NCI-H510A treated with DMSO at 0.1 percent for 48 hours (cell line): ENCODE measurements at regions not wholly inside any gene's neighbourhood (a gene's known extent, or its start where the extent isn't known, plus 50 kb on each side); places are given as distances from the start of the nearest gene placed in this dataset.

Source experiments
- DNase-seq: peaks from one replicate; lab custom pipeline; 2025; lab: John Stamatoyannopoulos, UW

- no peak for DNase-seq
Measured at GRCh38 chr14:71675126-71675899, 256.9 kb upstream of the RGS6 start.

GRCh38 chr14:71675900-71676287 is 256.3 kb upstream of the RGS6 start:
- no peak for DNase-seq

GRCh38 chr14:71680736-71681387 is 251.4 kb upstream of the RGS6 start:
- DNase-seq: no peak

- DNase-seq: no peak
Measured at GRCh38 chr14:71682337-71682736, 249.9 kb upstream of the RGS6 start.

- DNase-seq: no peak
Measured at GRCh38 chr14:71684323-71684722, 247.9 kb upstream of the RGS6 start.

GRCh38 chr14:71686677-71687076 is 245.6 kb upstream of the RGS6 start:
- no peak for DNase-seq

GRCh38 chr14:71687166-71687831 is 244.9 kb upstream of the RGS6 start:
- DNase-seq: no peak

GRCh38 chr14:71688576-71688975 is 243.7 kb upstream of the RGS6 start:
- no peak for DNase-seq

GRCh38 chr14:71690478-71690877 is 241.8 kb upstream of the RGS6 start:
- no peak for DNase-seq

GRCh38 chr14:71692496-71692895 is 239.7 kb upstream of the RGS6 start:
- DNase-seq: no peak

- DNase-seq: peak; percentile 59
Measured at GRCh38 chr14:71693381-71693780, 238.8 kb upstream of the RGS6 start.

GRCh38 chr14:71694591-71695530 is 237.4 kb upstream of the RGS6 start:
- no peak for DNase-seq

GRCh38 chr14:71695611-71696350 is 236.4 kb upstream of the RGS6 start:
- no peak for DNase-seq

GRCh38 chr14:71698027-71698426 is 234.2 kb upstream of the RGS6 start:
- no peak for DNase-seq

- no peak for DNase-seq
Measured at GRCh38 chr14:71698673-71699072, 233.6 kb upstream of the RGS6 start.

- DNase-seq: peak; percentile 5
Measured at GRCh38 chr14:71701990-71702389, 230.2 kb upstream of the RGS6 start.

- DNase-seq: no peak
Measured at GRCh38 chr14:71702786-71703185, 229.4 kb upstream of the RGS6 start.

GRCh38 chr14:71703477-71703876 is 228.8 kb upstream of the RGS6 start:
- no peak for DNase-seq

- DNase-seq: no peak
Measured at GRCh38 chr14:71704210-71704609, 228.0 kb upstream of the RGS6 start.

GRCh38 chr14:71705460-71705859 is 226.8 kb upstream of the RGS6 start:
- no peak for DNase-seq

- no peak for DNase-seq
Measured at GRCh38 chr14:71709076-71709475, 223.2 kb upstream of the RGS6 start.
